Retinal pigment epithelial cell (primary cell): ENCODE measurements at regions not wholly inside any gene's neighbourhood (a gene's known extent, or its start where the extent isn't known, plus 50 kb on each side); places are given as distances from the start of the nearest gene placed in this dataset.
"Not testable (repeated sequence)": the region's sequence is repeated elsewhere in the genome, so short reads cannot be mapped to it uniquely, and the experiment has no call there.

Source experiments
- DNase-seq: peaks from one replicate; pipeline ENCODE4 v3.0.0-alpha.2; 2010; ENCODE audit warnings: low read depth
- H3K4me3 ChIP-seq: 2 replicates; pipeline ENCODE4 v1.5.1; 2011; ENCODE audit warnings: mild to moderate bottlenecking, low read length, control low read depth, moderate library complexity
- CTCF ChIP-seq: conservative IDR thresholded peaks from 2 replicates; pipeline ENCODE4 v1.5.1; 2011; ENCODE audit warnings: low read depth, low read length, control low read depth, inconsistent platforms

GRCh38 chr17:68759002-68759342 lies 157.8 kb upstream of the FAM20A start:
- DNase-seq, result no peak
- no peak for TF ChIP-seq CTCF
- H3K4me3 ChIP-seq, result no peak overlapping the region

- not testable (repeated sequence) for DNase-seq, H3K4me3 ChIP-seq
Measured at GRCh38 chr17:68757866-68758757, 156.9 kb upstream of the FAM20A start.

GRCh38 chr17:68753985-68754769 lies 153.0 kb upstream of the FAM20A start:
- DNase-seq, result no peak
- H3K4me3 ChIP-seq, result no peak overlapping the region
- no peak for TF ChIP-seq CTCF

- DNase-seq, result peak; percentile 40
- TF ChIP-seq CTCF, result no peak
- H3K4me3 ChIP-seq, result peak overlapping the region; percentile 11
Measured at GRCh38 chr17:68750208-68750562, 149.0 kb upstream of the FAM20A start.

- peak overlapping the region; percentile 11 for H3K4me3 ChIP-seq
- no peak for TF ChIP-seq CTCF
- peak; percentile 30 for DNase-seq
Measured at GRCh38 chr17:68749349-68750207, 148.4 kb upstream of the FAM20A start.

GRCh38 chr17:68748381-68748780 lies 147.2 kb upstream of the FAM20A start:
- no peak overlapping the region for H3K4me3 ChIP-seq
- no peak for DNase-seq
- TF ChIP-seq CTCF, result no peak
